ENCODE measurements at regions not wholly inside any gene's neighbourhood (a gene's known extent, or its start where the extent isn't known, plus 50 kb on each side); places are given as distances from the start of the nearest gene placed in this dataset.
"Not testable (repeated sequence)": the region's sequence is repeated elsewhere in the genome, so short reads cannot be mapped to it uniquely, and the experiment has no call there.

DNA sequence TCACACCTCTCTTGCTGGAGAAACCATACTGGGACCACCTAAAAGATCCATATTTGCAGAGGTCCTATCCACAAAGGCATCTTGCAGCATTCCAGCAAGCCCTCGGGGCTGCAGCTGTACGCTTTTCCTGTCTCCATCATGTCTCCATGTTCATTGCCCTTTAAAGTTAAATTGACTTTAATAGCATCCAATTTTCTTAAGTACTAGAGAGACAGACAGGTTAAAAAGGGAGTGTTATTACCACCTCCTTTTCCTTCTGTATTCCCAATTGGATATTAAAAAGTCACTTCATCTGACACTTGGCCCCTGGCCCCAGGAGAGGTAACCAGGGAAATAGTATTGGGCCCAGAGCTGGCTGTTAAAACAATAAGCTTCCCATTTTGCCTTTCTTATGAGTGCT, 178.6 kb downstream of the UNC5CL start:
- no peak for DNase-seq (ENCODE audit: low spot score)
- intact Hi-C loops (cut with DNase I) = loop anchor here in 1 of 2 donors (10.0 kb wide), 1 partner anchor 994 kb away; no protein-coding TSS in a partner anchor

DNA sequence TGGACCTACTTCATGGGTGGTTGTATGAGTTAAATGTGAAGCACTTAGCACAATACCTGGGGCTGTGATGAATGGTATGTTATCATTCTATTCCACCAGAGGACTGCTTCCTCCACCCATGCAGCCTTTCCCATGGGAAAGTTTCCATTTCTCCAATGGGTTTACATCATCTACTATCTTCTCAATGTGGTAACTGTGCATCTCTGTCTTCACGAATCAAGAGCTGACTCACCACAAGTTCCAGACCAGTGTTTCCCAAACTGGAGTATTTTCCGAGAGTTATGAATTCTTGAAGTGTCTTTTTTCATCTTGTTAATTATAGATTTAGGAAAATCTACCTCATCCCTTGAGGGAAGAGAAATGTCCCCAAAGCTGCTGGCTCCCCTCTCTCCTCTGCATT, 182.8 kb downstream of the UNC5CL start:
- intact Hi-C loops (cut with DNase I) = no loop called here
- DNase-seq (ENCODE audit: low spot score) = no peak

DNA sequence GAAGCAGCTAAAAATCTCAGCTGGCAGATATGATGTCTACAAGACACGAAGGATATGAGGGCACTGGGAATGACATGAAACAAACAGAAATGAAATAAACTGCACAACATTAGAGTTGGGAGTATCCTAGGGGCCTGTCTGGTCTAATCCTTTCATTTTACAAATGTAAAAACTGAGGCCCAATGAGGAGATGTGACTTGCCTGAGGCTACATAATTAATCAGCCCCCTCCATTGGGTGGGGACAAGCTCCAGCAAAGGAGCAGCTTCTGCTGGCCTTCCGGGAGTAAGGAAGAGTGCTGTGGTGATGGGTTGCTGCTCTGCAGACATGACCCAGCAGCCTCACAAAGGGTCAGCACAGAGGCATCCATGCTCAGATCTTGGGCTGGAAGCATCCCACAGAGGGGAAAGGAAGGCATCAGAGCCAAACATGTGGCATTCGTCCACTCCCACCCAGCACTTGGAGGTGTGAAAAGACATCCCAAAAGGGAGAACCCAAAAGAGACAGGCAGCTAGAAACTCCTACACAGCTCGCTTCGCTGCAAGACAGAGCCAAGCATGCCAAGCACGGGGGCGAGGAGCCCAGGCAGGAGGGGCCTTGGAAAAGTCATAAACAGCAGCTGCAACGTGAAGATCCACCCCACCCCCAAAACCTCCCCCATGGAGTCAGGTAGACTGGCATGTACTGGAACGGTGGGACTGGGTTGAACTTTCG, 183.7 kb downstream of the UNC5CL start:
- DNase-seq (ENCODE audit: low spot score) = no peak
- intact Hi-C loops (cut with DNase I) = no loop called here

- intact Hi-C loops (cut with DNase I) = no loop called here
- no peak for DNase-seq (ENCODE audit: low spot score)
Observed at GRCh38 chr6:40854592-40854991, 184.4 kb downstream of the UNC5CL start.

DNA sequence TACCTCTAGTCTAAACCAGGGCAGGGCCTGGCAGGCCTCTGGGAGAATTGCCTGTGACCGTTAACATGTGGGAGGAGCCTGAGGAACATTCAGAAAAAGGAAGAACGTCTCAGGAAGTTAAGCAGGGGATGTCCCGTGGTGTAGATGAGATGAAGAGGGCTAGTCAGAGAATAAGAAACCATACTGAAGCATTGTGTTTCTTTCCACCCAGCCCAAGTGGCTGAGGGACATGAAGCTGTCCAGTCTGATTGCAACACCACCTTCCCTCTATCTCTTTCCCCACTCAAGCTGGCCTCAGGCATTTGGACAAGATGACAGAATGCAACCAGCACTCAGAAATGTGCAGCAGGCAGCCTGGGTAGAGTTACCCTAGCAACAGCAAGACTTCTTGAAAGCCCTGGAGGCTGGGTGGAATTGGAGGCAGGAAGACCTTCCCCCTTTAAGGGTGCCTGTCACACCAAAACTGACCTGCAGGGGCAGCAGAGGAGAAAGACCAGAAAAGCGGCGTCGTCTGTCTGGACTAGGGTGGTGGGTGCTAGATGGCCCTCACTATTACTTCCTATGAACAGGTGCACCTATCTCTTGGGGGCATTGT, 186.1 kb downstream of the UNC5CL start:
- intact Hi-C loops (cut with DNase I) = no loop called here
- no peak for DNase-seq (ENCODE audit: low spot score)

GRCh38 chr6:40849546-40849945, 189.5 kb downstream of the UNC5CL start:
- no peak for DNase-seq (ENCODE audit: low spot score)
- intact Hi-C loops (cut with DNase I) = no loop called here

DNA sequence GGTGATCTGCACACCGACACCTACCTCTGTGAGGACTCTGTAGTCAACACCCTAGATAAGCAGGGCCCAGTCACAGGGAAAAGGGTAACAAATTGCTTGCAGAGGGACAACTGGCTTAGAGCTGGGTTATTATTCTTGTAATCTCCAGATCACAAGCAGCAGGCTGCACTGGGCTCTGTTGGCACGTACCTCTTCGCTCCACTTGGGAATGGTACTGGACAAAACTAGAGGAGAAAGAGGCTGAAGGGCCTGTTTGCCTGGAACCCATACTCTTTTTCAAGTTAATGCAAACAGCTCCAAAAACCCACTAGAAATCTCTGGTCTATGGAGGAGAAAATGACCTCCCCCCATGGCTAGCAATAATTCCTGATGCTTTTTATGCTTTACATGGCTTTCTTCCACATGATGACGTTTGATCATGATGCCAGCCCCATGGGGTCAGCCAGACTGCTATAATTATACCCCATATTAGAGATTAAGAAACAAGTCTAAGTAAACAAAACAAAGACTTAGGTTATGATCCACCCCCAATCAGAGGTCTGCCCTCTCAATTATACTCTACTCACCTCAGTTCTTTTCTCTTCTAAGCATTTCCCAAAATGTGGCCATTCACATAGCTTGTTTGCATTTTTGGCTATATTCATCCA, 190.0 kb downstream of the UNC5CL start:
- intact Hi-C loops (cut with DNase I) = no loop called here
- DNase-seq (ENCODE audit: low spot score) = no peak

DNA sequence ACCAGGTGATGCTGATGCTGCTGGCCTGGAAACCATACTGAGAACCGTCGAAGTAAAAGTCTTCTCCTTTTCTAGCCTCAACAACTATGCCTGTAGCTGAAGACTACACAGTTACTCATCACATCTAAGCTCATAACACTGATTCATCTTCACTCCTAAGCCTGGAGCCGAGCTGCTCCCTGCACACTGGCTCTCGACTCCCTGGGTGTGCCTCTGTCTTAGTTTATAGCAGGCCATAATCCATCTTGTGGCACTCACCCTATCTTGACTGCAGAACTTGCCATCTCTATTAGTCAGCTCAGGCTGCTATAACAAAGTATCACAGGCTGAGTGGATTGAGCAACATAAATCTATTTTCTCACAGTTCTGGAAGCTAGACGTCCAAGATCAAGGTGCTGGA, 191.0 kb downstream of the UNC5CL start:
- intact Hi-C loops (cut with DNase I) = no loop called here

DNA sequence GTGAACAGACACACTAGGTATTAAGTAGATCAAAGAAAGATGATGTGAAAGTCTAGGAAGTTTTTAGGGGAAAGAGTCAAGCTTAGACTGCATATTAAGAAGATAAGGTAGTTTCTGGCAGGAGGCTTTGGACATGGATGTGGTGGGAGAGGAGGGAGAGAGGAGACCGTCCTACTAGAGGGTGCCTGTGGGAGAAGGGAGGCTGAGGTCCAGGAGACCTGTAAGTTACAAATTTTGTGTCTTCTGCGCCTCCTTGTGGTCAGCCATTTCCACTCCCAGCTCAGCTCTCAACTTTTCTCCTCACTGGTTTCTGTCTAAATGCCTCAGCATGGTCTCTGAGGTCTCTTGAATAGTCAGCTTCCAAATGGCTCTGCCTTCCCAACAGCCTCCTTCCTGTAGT, 193.5 kb downstream of the UNC5CL start:
- DNase-seq (ENCODE audit: low spot score) = no peak
- intact Hi-C loops (cut with DNase I) = no loop called here

More for the DNA sequence above, 191.0 kb downstream of the UNC5CL start:
- DNase-seq (ENCODE audit: low spot score) = no peak

- DNase-seq (ENCODE audit: low spot score) = no peak
- intact Hi-C loops (cut with DNase I) = no loop called here
Observed at GRCh38 chr6:40844246-40844645, 194.8 kb downstream of the UNC5CL start.

DNA sequence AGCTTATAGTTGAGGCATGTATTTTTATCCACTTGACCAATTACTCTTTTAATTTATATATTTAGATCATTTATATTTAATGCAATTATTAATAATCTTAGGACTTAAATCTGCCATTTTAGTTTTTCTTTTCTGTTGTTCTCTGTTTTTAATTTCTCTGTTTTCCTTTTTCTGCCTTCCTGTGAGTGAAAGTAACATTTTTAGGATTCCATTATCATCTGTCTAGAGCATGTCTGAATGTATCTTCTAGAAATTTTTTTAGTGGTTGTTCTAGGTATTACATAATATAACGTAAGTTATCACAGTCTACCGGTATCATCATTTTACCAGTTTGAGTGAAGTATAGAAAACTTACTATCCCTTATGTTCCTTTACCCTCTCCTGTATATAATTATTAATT, 197.3 kb downstream of the UNC5CL start:
- DNase-seq (ENCODE audit: low spot score) = no peak
- intact Hi-C loops (cut with DNase I) = no loop called here

DNA sequence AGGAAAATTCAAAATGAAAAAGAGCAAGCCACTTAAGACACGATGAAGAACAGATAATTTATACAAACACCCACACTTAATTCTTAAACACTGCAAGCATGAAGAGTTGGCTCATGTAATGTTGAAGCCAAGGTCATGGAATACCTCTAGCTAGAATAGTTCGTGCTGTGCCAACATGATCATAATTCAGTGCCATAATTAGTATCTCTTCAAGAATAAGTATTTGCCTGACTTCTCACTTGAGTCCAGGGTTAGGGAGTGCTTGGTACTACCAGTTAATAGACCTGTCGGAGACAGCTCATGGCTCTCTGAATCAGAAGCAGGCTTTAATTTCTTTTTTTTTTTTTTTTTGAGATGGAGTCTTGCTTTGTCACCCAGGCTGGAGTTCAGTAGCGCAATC, 206.3 kb downstream of the UNC5CL start:
- intact Hi-C loops (cut with DNase I) = no loop called here
- no peak for DNase-seq (ENCODE audit: low spot score)

DNA sequence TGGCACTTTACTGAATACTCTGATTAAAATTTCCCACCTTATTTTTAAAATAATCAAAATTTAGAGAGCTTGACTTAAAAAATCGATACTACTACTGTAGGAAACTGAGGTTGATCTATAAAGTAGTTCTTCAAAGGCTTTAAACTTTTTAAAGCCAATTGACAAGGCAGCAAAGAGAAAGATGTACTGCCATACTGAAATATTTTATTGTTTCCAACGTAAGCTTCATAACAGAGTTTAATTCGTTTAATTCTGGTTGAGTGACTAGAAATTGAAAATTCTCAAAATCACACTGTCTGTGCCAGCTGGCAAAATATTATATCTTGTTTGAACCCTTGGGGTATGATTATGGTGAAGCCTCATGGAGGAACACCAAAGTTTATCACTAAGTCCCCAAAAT, 207.6 kb downstream of the UNC5CL start:
- intact Hi-C loops (cut with DNase I) = no loop called here
- no peak for DNase-seq (ENCODE audit: low spot score)

- intact Hi-C loops (cut with DNase I) = no loop called here
- DNase-seq (ENCODE audit: low spot score) = no peak
Observed at GRCh38 chr6:40825102-40825501, 213.9 kb downstream of the UNC5CL start.

- DNase-seq (ENCODE audit: low spot score); intact Hi-C loops (cut with DNase I): not testable (repeated sequence)
Observed at GRCh38 chr6:40823917-40824891, 214.8 kb downstream of the UNC5CL start.

- intact Hi-C loops (cut with DNase I) = no loop called here
- DNase-seq (ENCODE audit: low spot score) = no peak
Observed at GRCh38 chr6:40822619-40823018, 216.4 kb downstream of the UNC5CL start.

- no peak for DNase-seq (ENCODE audit: low spot score)
- intact Hi-C loops (cut with DNase I) = no loop called here
Observed at GRCh38 chr6:40819182-40819834, 219.7 kb downstream of the UNC5CL start.

- intact Hi-C loops (cut with DNase I) = no loop called here
- DNase-seq (ENCODE audit: low spot score) = no peak
Observed at GRCh38 chr6:40817369-40817768, 221.7 kb downstream of the UNC5CL start.

- intact Hi-C loops (cut with DNase I) = no loop called here
- DNase-seq (ENCODE audit: low spot score) = no peak
Observed at GRCh38 chr6:40816601-40817000, 222.4 kb downstream of the UNC5CL start.
